Breast epithelium (tissue), 3 donors: ENCODE measurements at regions not wholly inside any gene's neighbourhood (a gene's known extent, or its start where the extent isn't known, plus 50 kb on each side); places are given as distances from the start of the nearest gene placed in this dataset.

Source experiments
- POLR2A ChIP-seq: fragments of 450-650 bp; IDR thresholded peaks from one replicate; pipeline ENCODE4 v1.6.1; 2016; ENCODE audit warnings: antibody characterized with exemption, mild to moderate bottlenecking, moderate library complexity
- POLR2AphosphoS5 ChIP-seq, 3 donors: sonication (generic); formaldehyde crosslinking; IDR thresholded peaks; one replicate each; pipeline ENCODE4 v1.6.1; 2017; ENCODE audit warnings: antibody characterized with exemption in 3 of 3
- TF ChIP-seq, protein P1 (sequence below), 3 donors: fragments of 450-650 bp; IDR thresholded peaks; one replicate each; pipeline ENCODE4 v1.5.1; 2016 to 2017; ENCODE audit warnings: antibody characterized with exemption in 3 of 3, mild to moderate bottlenecking in 3 of 3, moderate library complexity in 3 of 3

DNA sequence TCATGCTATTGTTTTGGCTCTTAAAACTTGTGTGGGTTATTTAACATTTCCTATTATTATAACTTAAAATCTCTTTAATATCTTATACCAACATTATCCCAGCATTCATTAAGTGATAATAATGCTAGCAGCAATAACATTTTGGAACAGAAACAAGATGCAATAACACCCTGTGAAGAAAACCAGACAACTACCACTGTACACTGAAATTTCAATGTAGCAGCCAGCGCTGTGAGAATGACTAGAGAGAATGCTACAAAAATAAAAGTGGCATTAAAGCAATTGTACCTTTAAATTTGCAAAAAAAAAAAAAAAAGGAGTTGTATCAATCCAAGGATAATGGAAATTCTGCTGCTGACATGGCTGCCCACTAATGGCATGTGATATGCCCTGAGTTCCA lies 269.9 kb downstream of the TTC32 start:
- TF ChIP-seq POLR2A = no peak
- TF ChIP-seq, protein P1, sequence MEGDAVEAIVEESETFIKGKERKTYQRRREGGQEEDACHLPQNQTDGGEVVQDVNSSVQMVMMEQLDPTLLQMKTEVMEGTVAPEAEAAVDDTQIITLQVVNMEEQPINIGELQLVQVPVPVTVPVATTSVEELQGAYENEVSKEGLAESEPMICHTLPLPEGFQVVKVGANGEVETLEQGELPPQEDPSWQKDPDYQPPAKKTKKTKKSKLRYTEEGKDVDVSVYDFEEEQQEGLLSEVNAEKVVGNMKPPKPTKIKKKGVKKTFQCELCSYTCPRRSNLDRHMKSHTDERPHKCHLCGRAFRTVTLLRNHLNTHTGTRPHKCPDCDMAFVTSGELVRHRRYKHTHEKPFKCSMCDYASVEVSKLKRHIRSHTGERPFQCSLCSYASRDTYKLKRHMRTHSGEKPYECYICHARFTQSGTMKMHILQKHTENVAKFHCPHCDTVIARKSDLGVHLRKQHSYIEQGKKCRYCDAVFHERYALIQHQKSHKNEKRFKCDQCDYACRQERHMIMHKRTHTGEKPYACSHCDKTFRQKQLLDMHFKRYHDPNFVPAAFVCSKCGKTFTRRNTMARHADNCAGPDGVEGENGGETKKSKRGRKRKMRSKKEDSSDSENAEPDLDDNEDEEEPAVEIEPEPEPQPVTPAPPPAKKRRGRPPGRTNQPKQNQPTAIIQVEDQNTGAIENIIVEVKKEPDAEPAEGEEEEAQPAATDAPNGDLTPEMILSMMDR (IDR thresholded peaks at IDR 0.05) = no peak
- no peak for TF ChIP-seq POLR2AphosphoS5 (IDR thresholded peaks at IDR 0.05)
